ENCODE measurements at regions not wholly inside any gene's neighbourhood (a gene's known extent, or its start where the extent isn't known, plus 50 kb on each side); places are given as distances from the start of the nearest gene placed in this dataset.
"Not testable (repeated sequence)": the region's sequence is repeated elsewhere in the genome, so short reads cannot be mapped to it uniquely, and the experiment has no call there.

GRCh38 chr12:9395220-9395619, 187.0 kb upstream of the PZP start:
- H3K36me3 ChIP-seq (replicated peaks in 1 of 2; ENCODE audit: control insufficient read depth in 2 of 2, insufficient read depth in 2 of 2, low read length in 2 of 2); H2AFZ ChIP-seq (ENCODE audit: low read length); DNase-seq (ENCODE audit: low spot score); H3K23ac ChIP-seq (ENCODE audit: low read depth, low read length, poor library complexity); H3K4me1 ChIP-seq (ENCODE audit: control insufficient read depth in 2 of 2, insufficient read depth in 1 of 2, low read depth in 1 of 2, low read length in 2 of 2); H2BK12ac ChIP-seq (ENCODE audit: low read length); H2BK5ac ChIP-seq (ENCODE audit: low read length); H3K27me3 ChIP-seq (ENCODE audit: control insufficient read depth in 3 of 3, insufficient read depth in 3 of 3, low read depth in 1 of 3, low read length in 3 of 3); H4K8ac ChIP-seq (ENCODE audit: low read depth, low read length); H3K27ac ChIP-seq (replicated peaks; ENCODE audit: low read length); H3K4ac ChIP-seq (ENCODE audit: low read length); H3K14ac ChIP-seq (ENCODE audit: low read length); H2AK5ac ChIP-seq (ENCODE audit: low read depth, low read length); H3K9me3 ChIP-seq (replicated peaks in 1 of 2; ENCODE audit: control insufficient read depth in 2 of 2, insufficient read depth in 1 of 2, low read depth in 1 of 2, low read length in 2 of 2); H2BK120ac ChIP-seq (ENCODE audit: low read depth, low read length); H2BK15ac ChIP-seq (ENCODE audit: low read length); H3K4me2 ChIP-seq (ENCODE audit: insufficient read depth, low read length, poor library complexity, severe bottlenecking); H3K18ac ChIP-seq (ENCODE audit: low read length); H3K4me3 ChIP-seq (ENCODE audit: low read length in 2 of 2); H3K79me1 ChIP-seq (ENCODE audit: low read depth, low read length); H3K9ac ChIP-seq (ENCODE audit: low read depth, low read length, poor library complexity); H4K91ac ChIP-seq (ENCODE audit: low read depth, low read length, poor library complexity): not testable (repeated sequence)
- no CpG with 5 or more reads among the region's 5 CpGs for WGBS, 2 donors (ENCODE audit: extremely low coverage in 2 of 2, insufficient read length in 2 of 2, insufficient replicate concordance in 1 of 2)

- no peak overlapping the region for H2BK5ac ChIP-seq (ENCODE audit: low read length)
- H3K9ac ChIP-seq (ENCODE audit: low read depth, low read length, poor library complexity), result no peak overlapping the region
- no peak overlapping the region for H4K91ac ChIP-seq (ENCODE audit: low read depth, low read length, poor library complexity)
- no peak overlapping the region for H4K8ac ChIP-seq (ENCODE audit: low read depth, low read length)
- no peak for DNase-seq (ENCODE audit: low spot score)
- H2BK120ac ChIP-seq (ENCODE audit: low read depth, low read length), result no peak overlapping the region
- no peak overlapping the region for H3K14ac ChIP-seq (ENCODE audit: low read length)
- H3K27ac ChIP-seq (replicated peaks; ENCODE audit: low read length), result no peak overlapping the region
- H2AFZ ChIP-seq (ENCODE audit: low read length), result no peak overlapping the region
- no CpG with 5 or more reads among the region's 1 CpG for WGBS, 2 donors (ENCODE audit: extremely low coverage in 2 of 2, insufficient read length in 2 of 2, insufficient replicate concordance in 1 of 2)
- no peak overlapping the region for H3K4me3 ChIP-seq (ENCODE audit: low read length in 2 of 2)
- H2BK12ac ChIP-seq (ENCODE audit: low read length), result no peak overlapping the region
- no peak overlapping the region for H2AK5ac ChIP-seq (ENCODE audit: low read depth, low read length)
- H3K9me3 ChIP-seq (replicated peaks in 1 of 2; ENCODE audit: control insufficient read depth in 2 of 2, insufficient read depth in 1 of 2, low read depth in 1 of 2, low read length in 2 of 2), result no peaks in the 10 kb centered on the region
- H3K18ac ChIP-seq (ENCODE audit: low read length), result no peak overlapping the region
- H3K79me1 ChIP-seq (ENCODE audit: low read depth, low read length), result no peaks in the 10 kb centered on the region
- peaks cover 0 to 7% of the 10 kb centered on the region in 2 donors for H3K36me3 ChIP-seq (replicated peaks in 1 of 2; ENCODE audit: control insufficient read depth in 2 of 2, insufficient read depth in 2 of 2, low read length in 2 of 2)
- H3K4me1 ChIP-seq (ENCODE audit: control insufficient read depth in 2 of 2, insufficient read depth in 1 of 2, low read depth in 1 of 2, low read length in 2 of 2), result peaks cover 3 to 5% of the 10 kb centered on the region in 2 donors
- H3K27me3 ChIP-seq (ENCODE audit: control insufficient read depth in 3 of 3, insufficient read depth in 3 of 3, low read depth in 1 of 3, low read length in 3 of 3), result no peaks in the 10 kb centered on the region
- no peak overlapping the region for H3K4ac ChIP-seq (ENCODE audit: low read length)
- H3K4me2 ChIP-seq (ENCODE audit: insufficient read depth, low read length, poor library complexity, severe bottlenecking), result no peak overlapping the region
- H3K23ac ChIP-seq (ENCODE audit: low read depth, low read length, poor library complexity), result no peak overlapping the region
- H2BK15ac ChIP-seq (ENCODE audit: low read length), result no peak overlapping the region
These were observed 184.6 kb upstream of the PZP start for GRCh38 chr12:9392842-9393241.

- Histone ChIP-seq H3K4ac (ENCODE audit: low read length) (no peak overlapping the region), H2BK120ac (ENCODE audit: low read depth, low read length) (no peak overlapping the region), H2BK12ac (ENCODE audit: low read length) (no peak overlapping the region), H4K8ac (ENCODE audit: low read depth, low read length) (no peak overlapping the region), H4K91ac (ENCODE audit: low read depth, low read length, poor library complexity) (no peak overlapping the region), H3K18ac (ENCODE audit: low read length) (no peak overlapping the region), H3K4me1 (ENCODE audit: control insufficient read depth in 2 of 2, insufficient read depth in 1 of 2, low read depth in 1 of 2, low read length in 2 of 2) (peaks cover 3 to 5% of the 10 kb centered on the region in 2 donors), H3K36me3 (replicated peaks in 1 of 2; ENCODE audit: control insufficient read depth in 2 of 2, insufficient read depth in 2 of 2, low read length in 2 of 2) (peaks cover 0 to 7% of the 10 kb centered on the region in 2 donors), H3K27me3 (ENCODE audit: control insufficient read depth in 3 of 3, insufficient read depth in 3 of 3, low read depth in 1 of 3, low read length in 3 of 3) (no peaks in the 10 kb centered on the region), H2BK15ac (ENCODE audit: low read length) (no peak overlapping the region), H3K9me3 (replicated peaks in 1 of 2; ENCODE audit: control insufficient read depth in 2 of 2, insufficient read depth in 1 of 2, low read depth in 1 of 2, low read length in 2 of 2) (no peaks in the 10 kb centered on the region), H3K23ac (ENCODE audit: low read depth, low read length, poor library complexity) (no peak overlapping the region), H3K79me1 (ENCODE audit: low read depth, low read length) (no peaks in the 10 kb centered on the region), H2AK5ac (ENCODE audit: low read depth, low read length) (no peak overlapping the region), H3K9ac (ENCODE audit: low read depth, low read length, poor library complexity) (no peak overlapping the region), H3K4me2 (ENCODE audit: insufficient read depth, low read length, poor library complexity, severe bottlenecking) (no peak overlapping the region), H3K27ac (replicated peaks; ENCODE audit: low read length) (no peak overlapping the region), H3K14ac (ENCODE audit: low read length) (no peak overlapping the region), H3K4me3 (ENCODE audit: low read length in 2 of 2) (no peak overlapping the region), H2AFZ (ENCODE audit: low read length) (no peak overlapping the region), H2BK5ac (ENCODE audit: low read length) (no peak overlapping the region)
- WGBS, 2 donors (ENCODE audit: extremely low coverage in 2 of 2, insufficient read length in 2 of 2, insufficient replicate concordance in 1 of 2), result no CpG with 5 or more reads among the region's 2 CpGs
- no peak for DNase-seq (ENCODE audit: low spot score)
These were observed 183.6 kb upstream of the PZP start for GRCh38 chr12:9391815-9392214.

GRCh38 chr12:9390761-9391160, 182.6 kb upstream of the PZP start:
- Histone ChIP-seq H3K23ac (ENCODE audit: low read depth, low read length, poor library complexity) (no peak overlapping the region), H3K18ac (ENCODE audit: low read length) (no peak overlapping the region), H3K36me3 (replicated peaks in 1 of 2; ENCODE audit: control insufficient read depth in 2 of 2, insufficient read depth in 2 of 2, low read length in 2 of 2) (no peaks in the 10 kb centered on the region), H2AK5ac (ENCODE audit: low read depth, low read length) (no peak overlapping the region), H3K4me1 (ENCODE audit: control insufficient read depth in 2 of 2, insufficient read depth in 1 of 2, low read depth in 1 of 2, low read length in 2 of 2) (peaks cover 3 to 5% of the 10 kb centered on the region in 2 donors), H4K8ac (ENCODE audit: low read depth, low read length) (no peak overlapping the region), H3K9me3 (replicated peaks in 1 of 2; ENCODE audit: control insufficient read depth in 2 of 2, insufficient read depth in 1 of 2, low read depth in 1 of 2, low read length in 2 of 2) (no peaks in the 10 kb centered on the region), H3K4me2 (ENCODE audit: insufficient read depth, low read length, poor library complexity, severe bottlenecking) (no peak overlapping the region), H2AFZ (ENCODE audit: low read length) (no peak overlapping the region), H3K4ac (ENCODE audit: low read length) (no peak overlapping the region), H3K14ac (ENCODE audit: low read length) (no peak overlapping the region), H2BK120ac (ENCODE audit: low read depth, low read length) (no peak overlapping the region), H3K9ac (ENCODE audit: low read depth, low read length, poor library complexity) (no peak overlapping the region), H2BK5ac (ENCODE audit: low read length) (no peak overlapping the region), H3K79me1 (ENCODE audit: low read depth, low read length) (no peaks in the 10 kb centered on the region), H2BK12ac (ENCODE audit: low read length) (no peak overlapping the region), H3K4me3 (ENCODE audit: low read length in 2 of 2) (no peak overlapping the region), H4K91ac (ENCODE audit: low read depth, low read length, poor library complexity) (no peak overlapping the region), H3K27me3 (ENCODE audit: control insufficient read depth in 3 of 3, insufficient read depth in 3 of 3, low read depth in 1 of 3, low read length in 3 of 3) (no peaks in the 10 kb centered on the region), H2BK15ac (ENCODE audit: low read length) (no peak overlapping the region), H3K27ac (replicated peaks; ENCODE audit: low read length) (no peak overlapping the region)
- WGBS, 2 donors (ENCODE audit: extremely low coverage in 2 of 2, insufficient read length in 2 of 2, insufficient replicate concordance in 1 of 2), result no CpG with 5 or more reads among the region's 3 CpGs
- no peak for DNase-seq (ENCODE audit: low spot score)
